Progenitor cell of endocrine pancreas (in vitro differentiated cells): ENCODE measurements at regions not wholly inside any gene's neighbourhood (a gene's known extent, or its start where the extent isn't known, plus 50 kb on each side); places are given as distances from the start of the nearest gene placed in this dataset.

ENCODE experiments used
- DNase-seq: peaks from one replicate; pipeline ENCODE4 v3.0.0; 2021; ENCODE audit warnings: low spot score; ENCODE audit not compliant: unreplicated experiment
- H3K27ac Mint-ChIP-seq: 2 replicates; pipeline ENCODE4 v1.8.0; 2021; ENCODE audit warnings: mild to moderate bottlenecking, moderate library complexity, mixed read lengths
- H3K27me3 Mint-ChIP-seq: 2 replicates; pipeline ENCODE4 v1.8.0; 2021; ENCODE audit warnings: mixed read lengths
- H3K36me3 Mint-ChIP-seq: 2 replicates; pipeline ENCODE4 v1.8.0; 2022; ENCODE audit warnings: mixed read lengths; ENCODE audit not compliant: insufficient read depth
- H3K4me1 Mint-ChIP-seq: 2 replicates; pipeline ENCODE4 v1.8.0; 2021; ENCODE audit warnings: low read depth, mixed read lengths
- H3K4me3 Mint-ChIP-seq: 2 replicates; pipeline ENCODE4 v1.8.0; 2021; ENCODE audit warnings: low read depth, mild to moderate bottlenecking, moderate library complexity, mixed read lengths
- H3K9me3 Mint-ChIP-seq: 2 replicates; pipeline ENCODE4 v1.8.0; 2021; ENCODE audit warnings: low read depth, mixed read lengths
- TF ChIP-seq, protein P1 (sequence below): fragments of 200-600 bp; sonication (generic); IDR thresholded peaks from one replicate; pipeline ENCODE4 v1.5.0; 2021; ENCODE audit warnings: antibody characterized with exemption, mild to moderate bottlenecking; ENCODE audit not compliant: unreplicated experiment

- no peak for DNase-seq
- peaks cover 12% of the 10 kb centered on the region for H3K27me3 Mint-ChIP-seq
- H3K27ac Mint-ChIP-seq: no peak overlapping the region
- no peaks in the 10 kb centered on the region for H3K4me1 Mint-ChIP-seq
- no peaks in the 10 kb centered on the region for H3K9me3 Mint-ChIP-seq
- TF ChIP-seq, protein P1, sequence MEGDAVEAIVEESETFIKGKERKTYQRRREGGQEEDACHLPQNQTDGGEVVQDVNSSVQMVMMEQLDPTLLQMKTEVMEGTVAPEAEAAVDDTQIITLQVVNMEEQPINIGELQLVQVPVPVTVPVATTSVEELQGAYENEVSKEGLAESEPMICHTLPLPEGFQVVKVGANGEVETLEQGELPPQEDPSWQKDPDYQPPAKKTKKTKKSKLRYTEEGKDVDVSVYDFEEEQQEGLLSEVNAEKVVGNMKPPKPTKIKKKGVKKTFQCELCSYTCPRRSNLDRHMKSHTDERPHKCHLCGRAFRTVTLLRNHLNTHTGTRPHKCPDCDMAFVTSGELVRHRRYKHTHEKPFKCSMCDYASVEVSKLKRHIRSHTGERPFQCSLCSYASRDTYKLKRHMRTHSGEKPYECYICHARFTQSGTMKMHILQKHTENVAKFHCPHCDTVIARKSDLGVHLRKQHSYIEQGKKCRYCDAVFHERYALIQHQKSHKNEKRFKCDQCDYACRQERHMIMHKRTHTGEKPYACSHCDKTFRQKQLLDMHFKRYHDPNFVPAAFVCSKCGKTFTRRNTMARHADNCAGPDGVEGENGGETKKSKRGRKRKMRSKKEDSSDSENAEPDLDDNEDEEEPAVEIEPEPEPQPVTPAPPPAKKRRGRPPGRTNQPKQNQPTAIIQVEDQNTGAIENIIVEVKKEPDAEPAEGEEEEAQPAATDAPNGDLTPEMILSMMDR: no peak
- H3K36me3 Mint-ChIP-seq: no peaks in the 10 kb centered on the region
- no peak overlapping the region for H3K4me3 Mint-ChIP-seq
Observed at GRCh38 chr11:112336356-112336886, 75.8 kb upstream of the PLET1 start.

- Mint-ChIP-seq H3K9me3 (no peaks in the 10 kb centered on the region), H3K4me1 (no peaks in the 10 kb centered on the region), H3K4me3 (no peak overlapping the region), H3K36me3 (no peaks in the 10 kb centered on the region), H3K27ac (no peak overlapping the region), H3K27me3 (peaks cover 11% of the 10 kb centered on the region)
- no peak for DNase-seq
- TF ChIP-seq, protein P1: no peak
Observed at GRCh38 chr11:112339566-112339965, 78.9 kb upstream of the PLET1 start.

DNA sequence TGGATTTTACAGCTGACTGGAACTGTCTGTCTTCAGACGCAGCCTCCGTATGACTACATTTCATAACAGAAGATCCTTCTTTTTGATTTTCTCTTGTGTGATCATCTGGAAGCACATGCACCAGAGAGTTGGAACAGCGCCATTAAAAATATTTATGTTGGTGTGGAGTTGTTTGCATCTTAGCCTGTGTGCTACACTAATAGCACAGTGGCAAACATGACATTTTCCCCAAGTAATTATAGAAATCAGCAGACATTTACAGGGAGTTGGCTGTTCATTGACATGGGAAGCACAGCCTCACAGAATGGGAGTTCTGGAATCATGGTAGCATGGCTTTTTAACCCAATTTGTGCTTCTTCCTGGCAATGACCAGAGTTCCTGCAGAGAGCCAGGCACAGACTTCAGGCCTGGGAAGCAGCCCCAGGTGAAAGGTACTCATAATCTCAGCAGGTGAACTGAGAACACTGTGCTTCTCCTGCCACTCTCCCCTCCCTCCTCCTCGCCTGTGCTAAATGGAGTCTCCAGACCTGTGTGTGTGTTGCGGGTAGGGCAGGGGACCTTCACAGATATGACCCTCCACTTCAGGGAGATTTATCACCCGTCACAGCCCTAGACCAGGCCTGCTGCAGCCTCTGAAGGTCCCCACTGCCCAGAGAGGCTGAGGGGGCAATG is 82.8 kb upstream of the PLET1 start:
- TF ChIP-seq, protein P1: no peak
- Mint-ChIP-seq H3K36me3 (no peaks in the 10 kb centered on the region), H3K9me3 (no peaks in the 10 kb centered on the region), H3K4me1 (no peaks in the 10 kb centered on the region), H3K27ac (no peak overlapping the region), H3K27me3 (peaks cover 5% of the 10 kb centered on the region), H3K4me3 (no peak overlapping the region)
- no peak for DNase-seq

DNA sequence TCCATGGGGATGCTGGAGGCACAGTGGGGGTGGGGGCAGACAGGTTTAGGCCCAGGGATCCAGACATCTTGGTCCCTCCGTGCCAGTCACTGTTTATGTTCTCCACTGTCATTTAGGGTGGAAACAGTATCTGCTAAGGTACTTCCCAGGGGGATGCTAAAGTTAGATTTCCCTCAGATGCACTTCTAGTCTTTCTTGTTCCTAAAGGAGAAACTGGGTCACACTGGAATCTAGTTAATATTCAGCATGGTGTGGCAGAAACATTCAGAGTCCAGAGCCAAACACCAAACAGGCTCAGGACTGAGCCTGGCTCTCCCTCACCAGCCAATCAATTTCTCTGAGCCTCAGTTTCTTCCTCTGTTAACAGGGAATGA is 83.4 kb upstream of the PLET1 start:
- no peak for DNase-seq
- no peaks in the 10 kb centered on the region for H3K9me3 Mint-ChIP-seq
- no peak overlapping the region for H3K27ac Mint-ChIP-seq
- TF ChIP-seq, protein P1: no peak
- no peak overlapping the region for H3K4me3 Mint-ChIP-seq
- no peaks in the 10 kb centered on the region for H3K4me1 Mint-ChIP-seq
- H3K27me3 Mint-ChIP-seq: peaks cover 9% of the 10 kb centered on the region
- no peaks in the 10 kb centered on the region for H3K36me3 Mint-ChIP-seq

GRCh38 chr11:112345166-112345565 is 84.5 kb upstream of the PLET1 start:
- H3K27me3 Mint-ChIP-seq: peaks cover 9% of the 10 kb centered on the region
- H3K36me3 Mint-ChIP-seq: no peaks in the 10 kb centered on the region
- no peak overlapping the region for H3K27ac Mint-ChIP-seq
- H3K4me3 Mint-ChIP-seq: no peak overlapping the region
- H3K9me3 Mint-ChIP-seq: no peaks in the 10 kb centered on the region
- H3K4me1 Mint-ChIP-seq: no peaks in the 10 kb centered on the region
- no peak for DNase-seq
- TF ChIP-seq, protein P1: no peak
